ENCODE measurements at regions not wholly inside any gene's neighbourhood (a gene's known extent, or its start where the extent isn't known, plus 50 kb on each side); places are given as distances from the start of the nearest gene placed in this dataset.
A peak's percentile ranks its signal among the peaks of the same experiment; 100 is the strongest.
"Not testable (repeated sequence)": the region's sequence is repeated elsewhere in the genome, so short reads cannot be mapped to it uniquely, and the experiment has no call there.

GRCh38 chr5:160479220-160479619 is 57.6 kb downstream of the PTTG1 start:
- DNase-seq (ENCODE audit: low spot score in 2 of 2) (no peak), ATAC-seq (no peak)
- Mint-ChIP-seq H3K4me3 (peak overlapping the region; percentile 21), H3K36me3 (peaks cover 77% of the 10 kb centered on the region), H3K9me3 (no peaks in the 10 kb centered on the region), H3K27ac (peak overlapping the region; percentile 81), H3K4me1 (peaks cover 56% of the 10 kb centered on the region)

GRCh38 chr5:160479926-160480325 is 58.3 kb downstream of the PTTG1 start:
- Mint-ChIP-seq H3K27ac (peak overlapping the region; percentile 81), H3K9me3 (no peaks in the 10 kb centered on the region)
- ATAC-seq, result peak; percentile 95

GRCh38 chr5:160480652-160481051 is 59.0 kb downstream of the PTTG1 start:
- peaks cover 60% of the 10 kb centered on the region for H3K4me1 Mint-ChIP-seq
- no peaks in the 10 kb centered on the region for H3K9me3 Mint-ChIP-seq
- DNase-seq (ENCODE audit: low spot score in 2 of 2) (no peak), ATAC-seq (no peak)
- H3K36me3 Mint-ChIP-seq, result peaks cover 75% of the 10 kb centered on the region
- H3K27ac Mint-ChIP-seq, result no peak overlapping the region
- H3K4me3 Mint-ChIP-seq, result no peak overlapping the region

More at GRCh38 chr5:160479926-160480325, 58.3 kb downstream of the PTTG1 start:
- Mint-ChIP-seq H3K36me3 (peaks cover 76% of the 10 kb centered on the region), H3K4me1 (peaks cover 56% of the 10 kb centered on the region), H3K4me3 (peak overlapping the region; percentile 21)
- no peak for DNase-seq (ENCODE audit: low spot score in 2 of 2)

- Mint-ChIP-seq H3K4me3 (no peak overlapping the region), H3K9me3 (no peaks in the 10 kb centered on the region), H3K27ac (peak overlapping the region; percentile 62), H3K36me3 (peaks cover 78% of the 10 kb centered on the region), H3K4me1 (peaks cover 48% of the 10 kb centered on the region)
- DNase-seq (ENCODE audit: low spot score in 2 of 2), result no peak
- ATAC-seq, result no peak
Measured at GRCh38 chr5:160484678-160485077, 63.0 kb downstream of the PTTG1 start.

- H3K4me1 Mint-ChIP-seq, result peaks cover 40% of the 10 kb centered on the region
- DNase-seq (ENCODE audit: low spot score in 2 of 2) (no peak), ATAC-seq (no peak)
- no peak overlapping the region for H3K4me3 Mint-ChIP-seq
- H3K27ac Mint-ChIP-seq, result peak overlapping the region; percentile 62
- no peaks in the 10 kb centered on the region for H3K9me3 Mint-ChIP-seq
- peaks cover 72% of the 10 kb centered on the region for H3K36me3 Mint-ChIP-seq
Measured at GRCh38 chr5:160485364-160485969, 63.8 kb downstream of the PTTG1 start.

- DNase-seq (ENCODE audit: low spot score in 2 of 2) (peak; percentile 26 to 73), ATAC-seq (peak; percentile 99)
- H3K4me3 Mint-ChIP-seq, result peak overlapping the region; percentile 46
- H3K36me3 Mint-ChIP-seq, result peaks cover 72% of the 10 kb centered on the region
- peak overlapping the region; percentile 30 for H3K27ac Mint-ChIP-seq
- peaks cover 40% of the 10 kb centered on the region for H3K4me1 Mint-ChIP-seq
- H3K9me3 Mint-ChIP-seq, result no peaks in the 10 kb centered on the region
Measured at GRCh38 chr5:160486573-160486972, 64.9 kb downstream of the PTTG1 start.

GRCh38 chr5:160488394-160489325 is 67.0 kb downstream of the PTTG1 start:
- no peak for DNase-seq (ENCODE audit: low spot score in 2 of 2)
- no peak overlapping the region for H3K27ac Mint-ChIP-seq
- peaks cover 62% of the 10 kb centered on the region for H3K36me3 Mint-ChIP-seq
- H3K9me3 Mint-ChIP-seq, result no peaks in the 10 kb centered on the region
- H3K4me3 Mint-ChIP-seq, result no peak overlapping the region
- peaks cover 35% of the 10 kb centered on the region for H3K4me1 Mint-ChIP-seq
- ATAC-seq, result no peak

GRCh38 chr5:160491438-160491837 is 69.8 kb downstream of the PTTG1 start:
- peaks cover 16% of the 10 kb centered on the region for H3K4me1 Mint-ChIP-seq
- H3K36me3 Mint-ChIP-seq, result peaks cover 41% of the 10 kb centered on the region
- no peak for DNase-seq (ENCODE audit: low spot score in 2 of 2)
- no peak overlapping the region for H3K4me3 Mint-ChIP-seq
- no peak overlapping the region for H3K27ac Mint-ChIP-seq
- no peaks in the 10 kb centered on the region for H3K9me3 Mint-ChIP-seq
- ATAC-seq, result no peak

- Mint-ChIP-seq H3K4me3 (no peak overlapping the region), H3K9me3 (no peaks in the 10 kb centered on the region), H3K27ac (no peak overlapping the region), H3K36me3 (peaks cover 30% of the 10 kb centered on the region), H3K4me1 (peaks cover 12% of the 10 kb centered on the region)
- no peak for ATAC-seq
- DNase-seq (ENCODE audit: low spot score in 2 of 2), result no peak
Measured at GRCh38 chr5:160492565-160492964, 70.9 kb downstream of the PTTG1 start.

- no peak overlapping the region for H3K4me3 Mint-ChIP-seq
- H3K9me3 Mint-ChIP-seq, result no peaks in the 10 kb centered on the region
- DNase-seq (ENCODE audit: low spot score in 2 of 2) (no peak), ATAC-seq (peak; percentile 68)
- peak overlapping the region; percentile 9 for H3K27ac Mint-ChIP-seq
- peaks cover 17% of the 10 kb centered on the region for H3K36me3 Mint-ChIP-seq
- peaks cover 11% of the 10 kb centered on the region for H3K4me1 Mint-ChIP-seq
Measured at GRCh38 chr5:160493806-160494338, 72.2 kb downstream of the PTTG1 start.

- no peak overlapping the region for H3K27ac Mint-ChIP-seq
- peaks cover 11% of the 10 kb centered on the region for H3K4me1 Mint-ChIP-seq
Measured at GRCh38 chr5:160494451-160494850, 72.8 kb downstream of the PTTG1 start.

GRCh38 chr5:160496334-160496733 is 74.7 kb downstream of the PTTG1 start:
- peak; percentile 71 for ATAC-seq
- H3K27ac Mint-ChIP-seq, result peak overlapping the region; percentile 67
- no peaks in the 10 kb centered on the region for H3K9me3 Mint-ChIP-seq
- DNase-seq (ENCODE audit: low spot score in 2 of 2), result no peak
- no peak overlapping the region for H3K4me3 Mint-ChIP-seq
- H3K4me1 Mint-ChIP-seq, result peaks cover 11% of the 10 kb centered on the region
- H3K36me3 Mint-ChIP-seq, result no peaks in the 10 kb centered on the region

More at GRCh38 chr5:160494451-160494850, 72.8 kb downstream of the PTTG1 start:
- ATAC-seq (no peak), DNase-seq (ENCODE audit: low spot score in 2 of 2) (no peak)
- H3K36me3 Mint-ChIP-seq, result peaks cover 11% of the 10 kb centered on the region
- no peak overlapping the region for H3K4me3 Mint-ChIP-seq
- H3K9me3 Mint-ChIP-seq, result no peaks in the 10 kb centered on the region

GRCh38 chr5:160496784-160497183 is 75.1 kb downstream of the PTTG1 start:
- no peak overlapping the region for H3K4me3 Mint-ChIP-seq

GRCh38 chr5:160497878-160498277 is 76.2 kb downstream of the PTTG1 start:
- no peaks in the 10 kb centered on the region for H3K9me3 Mint-ChIP-seq
- H3K4me1 Mint-ChIP-seq, result peaks cover 11% of the 10 kb centered on the region
- DNase-seq (ENCODE audit: low spot score in 2 of 2), result no peak
- no peak overlapping the region for H3K27ac Mint-ChIP-seq
- no peaks in the 10 kb centered on the region for H3K36me3 Mint-ChIP-seq
- H3K4me3 Mint-ChIP-seq, result no peak overlapping the region
- no peak for ATAC-seq

More at GRCh38 chr5:160496784-160497183, 75.1 kb downstream of the PTTG1 start:
- Mint-ChIP-seq H3K36me3 (no peaks in the 10 kb centered on the region), H3K9me3 (no peaks in the 10 kb centered on the region), H3K27ac (peak overlapping the region; percentile 67), H3K4me1 (peaks cover 11% of the 10 kb centered on the region)
- DNase-seq (ENCODE audit: low spot score in 2 of 2), result no peak
- peak; percentile 54 for ATAC-seq

GRCh38 chr5:160498441-160499043 is 76.9 kb downstream of the PTTG1 start:
- H3K4me3 Mint-ChIP-seq; DNase-seq (ENCODE audit: low spot score in 2 of 2); H3K9me3 Mint-ChIP-seq; H3K27ac Mint-ChIP-seq; ATAC-seq; H3K36me3 Mint-ChIP-seq: not testable (repeated sequence)
- H3K4me1 Mint-ChIP-seq, result peaks cover 11% of the 10 kb centered on the region

Measured in stimulated activated effector memory CD8-positive, alpha-beta T cell treated with anti-CD3 and anti-CD28 coated beads, Interleukin-12 subunit alpha, Interleukin-12 subunit beta, amount 100 ng/mL, for 72 hours (primary cell).